KG1 (cell line): ENCODE measurements at regions not wholly inside any gene's neighbourhood (a gene's known extent, or its start where the extent isn't known, plus 50 kb on each side); places are given as distances from the start of the nearest gene placed in this dataset.
"Not testable (repeated sequence)": the region's sequence is repeated elsewhere in the genome, so short reads cannot be mapped to it uniquely, and the experiment has no call there.

Experiments used
- DNase-seq: peaks from one replicate; lab custom pipeline; 2025; lab: John Stamatoyannopoulos, UW

- no peak for DNase-seq
Observed at GRCh38 chr17:63019138-63019873, 53.3 kb downstream of the TANC2 start.

- DNase-seq = no peak
Observed at GRCh38 chr17:63022567-63022966, 56.5 kb downstream of the TANC2 start.

GRCh38 chr17:63023049-63023448 is 57.0 kb downstream of the TANC2 start:
- DNase-seq = no peak

GRCh38 chr17:63024201-63024600 is 58.2 kb downstream of the TANC2 start:
- no peak for DNase-seq

- DNase-seq = no peak
Observed at GRCh38 chr17:63024716-63025115, 58.7 kb downstream of the TANC2 start.

GRCh38 chr17:63025637-63026036 is 59.6 kb downstream of the TANC2 start:
- DNase-seq = not testable (repeated sequence)

- DNase-seq = no peak
Observed at GRCh38 chr17:63029541-63029940, 63.5 kb downstream of the TANC2 start.

- DNase-seq = no peak
Observed at GRCh38 chr17:63032142-63032541, 66.1 kb downstream of the TANC2 start.

- no peak for DNase-seq
Observed at GRCh38 chr17:63033142-63033541, 67.1 kb downstream of the TANC2 start.

- DNase-seq = no peak
Observed at GRCh38 chr17:63035271-63035670, 69.2 kb downstream of the TANC2 start.

GRCh38 chr17:63035695-63036094 is 69.7 kb downstream of the TANC2 start:
- DNase-seq = no peak

- no peak for DNase-seq
Observed at GRCh38 chr17:63039342-63039741, 73.3 kb downstream of the TANC2 start.

GRCh38 chr17:63039899-63040602 is 74.0 kb downstream of the TANC2 start:
- DNase-seq = no peak

GRCh38 chr17:63040816-63041215 is 74.8 kb downstream of the TANC2 start:
- DNase-seq = no peak

- no peak for DNase-seq
Observed at GRCh38 chr17:63041251-63041650, 75.2 kb downstream of the TANC2 start.

GRCh38 chr17:63041722-63042121 is 75.7 kb downstream of the TANC2 start:
- no peak for DNase-seq

- DNase-seq = no peak
Observed at GRCh38 chr17:63042256-63042812, 76.3 kb downstream of the TANC2 start.

- DNase-seq = not testable (repeated sequence)
Observed at GRCh38 chr17:63057560-63057959, 91.5 kb downstream of the TANC2 start.

- DNase-seq = peak; percentile 16
Observed at GRCh38 chr17:63066158-63066813, 100.3 kb downstream of the TANC2 start.

GRCh38 chr17:63069245-63069644 is 103.2 kb downstream of the TANC2 start:
- DNase-seq = no peak

GRCh38 chr17:63070031-63070430 is 104.0 kb downstream of the TANC2 start:
- DNase-seq = no peak

- no peak for DNase-seq
Observed at GRCh38 chr17:63071797-63072196, 105.8 kb downstream of the TANC2 start.

- peak; percentile 15 for DNase-seq
Observed at GRCh38 chr17:63075969-63076368, 109.9 kb downstream of the TANC2 start.
